NCI-H2196 (cell line): ENCODE measurements at regions not wholly inside any gene's neighbourhood (a gene's known extent, or its start where the extent isn't known, plus 50 kb on each side); places are given as distances from the start of the nearest gene placed in this dataset.

Experiments
- DNase-seq: peaks from one replicate; lab custom pipeline; 2025; ENCODE audit not compliant: unreplicated experiment; lab: John Stamatoyannopoulos, UW

DNA sequence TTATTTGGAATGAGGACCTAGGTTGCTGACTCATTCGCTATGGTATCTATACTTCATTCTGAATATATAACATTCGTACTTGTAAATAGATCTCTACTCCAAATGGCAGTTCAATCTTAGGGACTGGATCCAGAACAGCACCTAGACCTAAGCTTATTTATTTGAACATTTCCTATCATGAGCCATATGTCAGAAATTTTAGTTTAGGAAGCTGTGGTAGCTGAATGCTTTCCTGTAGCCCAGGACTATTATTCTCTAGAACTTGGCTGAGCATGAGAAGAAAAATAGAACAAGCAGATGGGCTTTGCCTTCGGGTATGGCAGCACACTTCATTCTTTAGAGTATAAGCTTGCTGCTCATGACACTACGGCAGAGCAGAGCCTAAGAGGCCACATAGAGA is 1114.4 kb upstream of the B3GALT2 start:
- no peak for DNase-seq

DNA sequence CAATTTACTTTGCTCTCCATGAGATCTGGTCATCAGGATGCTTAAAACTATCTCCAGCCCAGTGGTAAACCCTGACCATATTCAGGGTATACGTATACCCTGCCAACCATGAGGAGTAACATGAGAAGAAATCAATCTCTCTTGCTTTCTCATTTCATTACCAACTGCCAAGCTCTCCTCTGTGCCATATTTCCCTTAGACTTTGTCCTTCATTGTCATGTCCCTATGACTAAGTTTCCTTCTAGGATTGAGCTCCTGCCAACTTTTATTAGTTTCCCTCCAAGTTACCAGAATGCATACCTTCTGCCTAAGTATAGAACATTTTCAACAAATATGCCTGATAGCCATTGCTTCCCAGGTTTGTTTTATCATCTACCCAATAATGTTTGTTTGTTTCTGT is 1113.9 kb upstream of the B3GALT2 start:
- DNase-seq, result no peak

DNA sequence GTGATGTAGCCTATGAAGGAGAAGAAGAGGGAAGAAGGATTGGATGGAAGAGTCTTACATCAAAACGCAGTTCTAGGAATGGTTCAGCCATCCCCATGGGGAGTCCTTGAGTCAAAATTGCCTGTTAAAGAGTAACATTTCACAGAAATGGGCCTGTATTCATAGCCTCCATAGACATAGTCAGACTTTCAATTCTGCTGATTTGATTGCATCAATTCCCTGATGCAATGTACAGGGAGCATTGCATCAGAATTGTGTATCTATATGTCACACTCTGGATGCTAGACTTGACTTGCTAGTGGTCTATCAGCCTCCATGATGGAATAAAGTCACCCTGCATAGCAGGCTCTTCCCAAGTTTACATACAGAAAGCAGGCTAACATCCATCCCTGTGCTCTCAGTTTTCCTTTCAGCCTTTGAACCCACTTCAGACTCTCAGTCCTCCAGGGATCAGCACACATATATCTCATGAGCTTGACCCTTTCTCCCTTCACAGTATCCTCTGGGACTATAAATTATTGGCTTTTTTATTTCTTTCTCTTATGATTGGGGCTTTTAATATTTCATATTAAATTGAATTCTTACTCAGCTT is 1111.7 kb upstream of the B3GALT2 start:
- no peak for DNase-seq

DNA sequence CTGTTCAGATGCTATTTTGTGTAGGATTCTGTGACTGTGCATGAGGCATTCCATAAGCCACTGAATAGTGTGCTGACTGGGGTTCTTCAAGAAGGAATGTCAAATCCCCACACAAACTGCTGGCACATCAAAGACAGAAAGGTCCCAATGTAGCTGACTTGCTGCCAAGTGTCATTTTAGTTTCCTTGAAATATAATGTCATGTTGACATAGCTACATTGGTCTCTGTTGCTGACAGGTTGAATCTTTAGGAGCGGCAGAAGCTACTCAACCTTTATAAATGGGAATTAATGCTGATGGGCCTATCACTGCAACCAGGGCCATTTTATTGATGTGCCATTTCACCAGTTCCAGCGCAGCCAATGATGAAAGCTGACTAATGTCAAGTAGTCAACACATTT is 1110.7 kb upstream of the B3GALT2 start:
- no peak for DNase-seq

DNA sequence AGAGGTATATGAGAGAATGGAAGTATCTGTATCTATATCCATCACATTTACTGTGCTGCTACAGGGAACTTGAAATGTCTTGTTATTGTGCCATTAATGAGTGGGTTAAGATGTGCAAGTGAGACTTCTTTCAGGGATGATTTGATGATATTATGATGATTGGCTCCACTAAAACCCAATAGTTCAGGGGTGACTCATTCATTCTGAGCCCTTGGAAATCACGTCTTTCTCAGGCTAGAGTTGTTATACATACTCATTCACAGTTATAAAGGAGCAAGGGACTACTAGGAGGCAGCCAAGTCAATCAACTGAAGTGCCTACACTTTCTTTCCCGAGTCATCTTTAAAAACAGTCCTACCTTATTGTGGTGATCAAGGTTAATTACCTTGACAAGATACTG is 1109.8 kb upstream of the B3GALT2 start:
- DNase-seq, result no peak

DNA sequence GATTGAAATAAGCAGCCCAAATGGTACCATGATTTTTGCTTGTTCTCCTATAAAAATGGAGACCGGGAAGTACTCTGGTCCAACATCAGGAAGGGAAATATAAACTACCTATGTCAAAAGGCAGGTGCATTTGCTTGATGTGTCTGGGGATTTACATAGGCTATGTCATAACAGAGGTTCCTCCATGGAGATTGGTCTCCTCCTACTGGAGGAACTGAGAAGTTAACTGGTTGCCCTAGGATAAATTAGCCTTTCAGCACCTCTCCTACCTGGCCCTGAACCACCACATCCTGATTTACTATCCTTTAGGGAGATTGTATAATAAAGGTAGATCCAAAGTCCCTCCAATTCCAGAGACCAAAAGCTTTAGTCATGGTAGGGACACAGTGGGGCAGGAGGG is 1109.3 kb upstream of the B3GALT2 start:
- no peak for DNase-seq

DNA sequence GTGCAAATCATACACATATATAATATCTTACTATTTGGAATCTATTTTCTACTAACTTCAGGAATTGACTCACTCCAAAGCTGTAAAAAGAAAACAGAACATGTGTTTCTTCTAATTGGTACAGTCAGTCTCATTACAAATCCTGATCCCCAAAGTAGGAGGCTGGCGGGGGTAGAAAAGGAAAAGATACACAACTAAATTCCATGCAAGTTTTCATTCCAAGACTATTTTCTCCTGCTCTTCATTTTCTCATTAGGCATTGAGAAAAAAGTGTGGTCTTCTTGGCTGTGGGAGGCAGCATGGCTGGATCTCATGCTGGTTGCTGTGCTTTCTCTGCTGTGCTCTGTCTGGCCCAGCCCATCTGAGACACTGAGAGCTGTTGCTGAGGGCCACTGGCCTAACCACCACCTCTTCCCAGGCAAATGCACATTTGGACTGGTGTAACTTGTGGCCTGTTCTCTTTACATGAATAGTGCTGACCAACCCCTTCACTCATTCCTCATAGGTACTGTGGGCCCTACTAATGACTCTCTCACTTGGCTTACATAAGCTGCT is 1107.5 kb upstream of the B3GALT2 start:
- no peak for DNase-seq

DNA sequence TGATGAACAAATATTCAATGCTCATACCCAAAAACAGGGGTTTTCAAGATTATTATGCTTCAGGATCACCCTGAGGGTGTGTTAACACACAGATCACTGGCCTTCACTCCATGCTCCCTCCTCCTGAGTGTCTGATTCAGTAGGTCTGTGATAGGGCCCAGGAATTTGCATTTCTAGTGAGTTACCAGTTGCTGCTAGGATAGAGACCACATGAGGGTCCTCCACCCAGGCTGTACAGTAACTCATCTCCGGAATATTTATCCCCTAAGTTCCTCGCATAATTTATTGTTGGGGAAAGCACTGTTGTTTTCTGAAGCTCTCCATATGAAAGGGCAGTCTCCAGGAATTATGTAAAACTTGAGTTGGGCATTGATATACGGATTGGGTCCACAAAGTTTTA is 1106.6 kb upstream of the B3GALT2 start:
- DNase-seq, result no peak

DNA sequence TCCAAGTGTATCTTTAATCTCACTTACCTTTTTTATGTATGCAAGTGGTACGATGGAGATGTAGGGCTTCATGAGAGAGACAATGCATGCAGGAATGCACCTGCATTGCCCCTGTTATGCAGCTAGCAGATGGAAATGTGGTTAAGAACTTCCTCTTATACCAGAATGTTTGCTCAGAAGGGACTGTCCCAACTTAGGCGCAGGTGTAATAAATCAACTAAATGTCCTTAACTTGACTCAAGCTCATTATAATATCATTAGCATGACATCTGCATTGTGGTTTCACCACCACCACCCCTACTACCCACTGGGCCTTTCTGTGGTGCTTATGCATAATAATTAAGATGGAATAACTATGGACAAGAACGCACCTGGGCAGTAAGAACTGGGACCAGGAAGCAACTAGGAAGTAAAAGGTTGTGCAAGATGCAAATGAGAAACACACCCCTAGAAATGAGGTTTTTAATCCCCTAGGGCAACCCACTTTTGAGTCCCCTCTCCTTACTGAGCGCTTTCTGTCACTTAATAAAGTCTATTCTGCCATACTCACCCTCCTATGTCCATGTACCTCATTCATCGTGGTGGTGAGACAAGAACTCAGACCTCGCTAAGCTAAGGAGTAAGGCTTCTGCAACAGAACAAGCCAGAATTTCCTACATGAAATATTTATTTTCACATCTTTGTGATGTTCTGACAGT is 1103.3 kb upstream of the B3GALT2 start:
- DNase-seq, result no peak

DNA sequence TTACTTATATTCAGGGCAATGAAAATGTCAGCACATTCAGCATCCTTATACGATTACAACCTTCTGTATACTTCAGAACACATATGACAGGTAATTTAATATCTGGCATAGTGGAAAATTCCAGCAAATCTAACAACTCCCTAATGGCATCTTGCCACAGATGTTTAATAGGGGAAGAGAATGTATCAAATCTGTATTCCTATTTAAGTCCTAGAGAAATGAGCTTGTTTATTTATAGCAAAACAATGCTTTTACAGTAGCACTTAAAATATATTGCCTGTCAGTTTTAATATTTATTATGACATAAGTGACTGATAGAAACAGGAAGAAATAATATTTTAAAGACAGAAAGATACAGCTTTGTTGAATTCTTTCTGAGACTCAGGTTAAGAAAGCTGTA is 1101.8 kb upstream of the B3GALT2 start:
- no peak for DNase-seq

DNA sequence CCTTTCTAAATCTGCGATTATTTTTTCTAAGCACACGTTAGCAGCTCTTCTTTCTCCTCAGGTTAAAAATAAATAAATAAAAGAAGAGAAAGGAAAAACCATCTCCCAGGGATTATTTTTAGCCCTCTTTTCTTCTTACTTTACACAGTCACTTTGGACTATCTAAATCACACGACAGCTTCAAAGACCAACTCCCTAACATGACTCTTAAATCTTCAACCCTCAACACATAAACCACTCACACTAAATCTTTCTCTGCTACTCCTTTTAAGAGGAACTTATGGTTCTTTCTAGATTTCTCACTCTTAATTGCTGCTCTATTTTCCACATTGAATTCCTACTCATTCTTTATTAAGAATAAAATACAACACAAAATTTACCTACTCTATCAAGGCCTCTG is 1095.0 kb upstream of the B3GALT2 start:
- no peak for DNase-seq

DNA sequence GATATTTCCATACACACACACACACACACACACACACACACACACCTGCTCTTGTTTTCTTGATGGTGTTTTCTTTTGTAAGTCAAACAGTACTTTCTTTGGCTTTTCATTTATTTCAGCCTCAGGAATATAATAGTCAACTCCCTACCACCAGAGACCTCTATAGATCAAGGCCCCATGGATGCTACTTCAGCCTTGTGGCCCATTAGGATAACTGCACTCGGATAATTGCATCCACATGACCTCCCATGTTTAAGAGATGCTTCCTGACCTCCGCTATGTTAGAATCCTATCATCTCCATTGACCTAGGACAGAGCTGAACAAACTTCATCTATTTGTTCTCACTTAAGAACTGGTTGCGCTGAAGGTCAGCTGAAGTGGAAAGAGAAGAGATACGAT is 1094.0 kb upstream of the B3GALT2 start:
- no peak for DNase-seq

DNA sequence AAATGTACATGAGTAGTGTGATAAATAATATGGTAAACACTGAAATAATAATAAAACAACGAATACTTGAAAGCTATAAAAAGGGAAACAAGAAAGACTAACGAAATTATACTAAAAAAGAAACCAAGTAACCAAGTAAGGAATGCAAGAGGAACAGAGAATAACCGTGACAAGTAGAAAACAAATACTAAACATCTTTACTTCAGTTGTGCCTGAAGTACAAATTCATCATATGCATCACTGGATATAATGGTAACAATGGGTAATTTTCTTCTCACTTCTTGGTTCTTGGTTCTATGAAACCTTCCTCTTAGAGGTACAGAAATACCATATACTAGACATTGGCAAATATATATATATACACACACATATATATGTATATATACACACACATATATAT is 1093.6 kb upstream of the B3GALT2 start:
- DNase-seq, result no peak

DNA sequence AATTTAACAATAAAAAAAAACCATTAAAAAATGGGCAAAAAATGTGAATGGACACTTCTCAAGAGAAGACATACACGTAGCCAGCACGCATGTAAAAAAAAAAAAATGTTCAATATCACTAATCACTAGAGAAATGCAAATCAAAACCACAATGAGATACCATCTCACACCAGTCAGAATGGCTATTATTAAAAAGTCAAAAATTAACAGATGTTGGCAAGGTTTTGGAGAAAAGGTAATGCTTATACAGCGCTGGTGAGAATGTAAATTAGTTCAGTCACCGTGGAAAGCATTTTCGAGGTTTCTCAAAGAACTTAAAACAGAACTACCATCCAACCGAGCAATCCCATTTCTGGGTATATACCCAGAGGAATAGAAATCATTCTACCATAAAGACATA is 1091.5 kb upstream of the B3GALT2 start:
- DNase-seq, result no peak

DNA sequence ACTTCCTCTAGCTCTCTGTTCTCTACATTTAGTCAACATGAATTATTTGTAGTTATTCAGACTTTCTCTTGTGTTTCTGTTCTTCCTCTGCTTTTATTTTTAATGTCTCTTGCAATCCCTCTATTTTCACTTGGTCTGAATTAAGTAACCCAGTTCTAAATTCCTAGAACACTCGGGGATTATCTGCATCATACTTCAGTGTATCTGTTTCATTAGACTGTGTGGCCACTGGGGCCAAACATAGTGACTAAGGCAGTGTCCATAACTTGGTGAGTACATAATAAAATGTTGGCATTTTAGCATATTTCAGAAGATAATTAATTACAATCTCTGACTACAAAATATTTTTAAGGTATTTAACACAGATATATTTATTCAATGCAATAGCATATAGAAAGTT is 1087.2 kb upstream of the B3GALT2 start:
- DNase-seq, result no peak

DNA sequence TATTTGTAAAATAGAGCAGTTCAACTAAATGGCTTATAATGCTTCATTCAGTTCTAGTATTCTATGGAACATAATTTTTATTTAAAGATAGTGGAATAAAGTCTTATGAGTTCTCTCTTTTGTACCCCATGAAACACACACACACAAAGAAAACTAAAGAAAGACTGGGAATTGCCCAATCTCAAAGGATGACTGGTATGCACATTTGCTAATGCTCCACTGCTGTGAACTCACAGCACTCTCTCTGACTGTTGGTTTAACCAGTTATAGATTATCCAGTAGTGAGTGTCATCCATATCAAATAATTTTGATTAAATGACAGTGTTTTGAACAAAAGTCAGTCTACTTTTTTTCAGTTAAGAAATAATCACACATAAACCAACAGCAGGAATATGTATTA is 1082.4 kb upstream of the B3GALT2 start:
- no peak for DNase-seq

DNA sequence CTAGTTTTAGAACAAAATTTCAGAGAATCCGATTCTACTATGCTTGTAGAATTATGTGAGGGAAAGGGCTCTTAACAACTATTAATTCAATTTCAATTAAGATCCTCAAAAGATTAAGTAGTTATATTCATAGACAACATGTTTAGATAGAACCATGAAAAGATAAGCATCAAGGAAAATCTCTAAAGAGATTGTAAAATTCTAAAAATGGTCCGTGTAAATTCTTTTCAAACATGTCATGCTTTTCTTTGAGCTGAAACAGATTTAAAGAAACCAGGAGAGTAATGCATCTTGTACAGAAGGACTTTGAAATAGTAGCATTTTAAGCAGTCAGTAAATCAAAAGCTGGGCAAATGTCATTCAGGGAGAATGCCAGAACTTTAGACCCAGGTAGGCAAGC is 1080.6 kb upstream of the B3GALT2 start:
- no peak for DNase-seq

DNA sequence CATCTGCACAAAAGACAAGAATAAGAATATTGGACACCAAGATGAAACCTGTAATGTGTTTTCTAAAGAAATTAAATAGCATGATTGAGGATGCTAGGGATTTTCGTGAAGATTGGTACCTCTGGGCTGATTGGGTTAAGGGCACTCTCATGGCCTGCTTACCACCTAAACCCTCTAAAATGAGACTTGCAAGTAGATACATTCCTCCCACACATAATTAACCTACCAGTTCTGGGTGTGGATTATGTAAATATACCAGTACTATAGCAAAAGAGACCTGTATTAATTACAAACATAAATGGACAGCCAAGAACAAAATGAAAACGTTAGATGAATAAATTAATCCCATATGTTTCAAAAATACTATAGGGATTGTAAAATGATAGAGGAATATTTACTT is 1069.6 kb upstream of the B3GALT2 start:
- DNase-seq, result no peak

DNA sequence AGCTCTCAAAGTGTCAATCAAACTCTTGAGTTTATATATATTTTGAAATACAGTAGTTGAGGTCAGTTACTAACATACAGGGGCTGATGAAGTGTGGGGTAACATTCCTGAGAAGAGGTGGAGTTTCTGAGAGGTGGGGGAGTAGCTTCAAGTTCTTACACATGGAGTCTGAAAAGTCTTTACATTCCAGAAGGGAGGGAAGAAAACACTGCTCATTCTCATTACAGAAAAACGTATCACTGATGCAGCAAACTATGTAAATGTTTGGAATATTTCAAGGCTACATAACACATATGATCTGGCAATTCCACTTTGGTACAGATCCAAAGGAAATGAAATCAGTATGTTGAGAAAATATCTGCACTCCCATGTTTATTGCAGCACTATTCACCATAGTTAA is 1065.8 kb upstream of the B3GALT2 start:
- DNase-seq, result no peak

DNA sequence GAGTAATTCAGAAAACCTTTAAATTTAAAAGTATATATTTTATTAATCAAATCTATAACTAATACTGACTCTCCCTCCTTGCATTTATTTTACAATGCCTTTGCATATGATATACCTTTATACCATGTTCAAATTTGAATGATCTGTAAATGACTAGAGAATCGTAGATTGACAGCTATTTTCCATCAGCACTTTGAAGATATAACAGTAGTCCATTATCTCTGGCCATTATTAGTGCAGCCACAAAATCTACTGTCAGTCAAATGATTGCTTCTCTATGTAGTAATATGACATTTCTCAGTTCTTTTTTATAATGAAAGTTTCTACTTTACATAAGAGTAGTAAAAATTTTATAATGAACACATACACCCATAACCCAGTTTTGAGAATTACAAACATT is 1054.8 kb upstream of the B3GALT2 start:
- no peak for DNase-seq

DNA sequence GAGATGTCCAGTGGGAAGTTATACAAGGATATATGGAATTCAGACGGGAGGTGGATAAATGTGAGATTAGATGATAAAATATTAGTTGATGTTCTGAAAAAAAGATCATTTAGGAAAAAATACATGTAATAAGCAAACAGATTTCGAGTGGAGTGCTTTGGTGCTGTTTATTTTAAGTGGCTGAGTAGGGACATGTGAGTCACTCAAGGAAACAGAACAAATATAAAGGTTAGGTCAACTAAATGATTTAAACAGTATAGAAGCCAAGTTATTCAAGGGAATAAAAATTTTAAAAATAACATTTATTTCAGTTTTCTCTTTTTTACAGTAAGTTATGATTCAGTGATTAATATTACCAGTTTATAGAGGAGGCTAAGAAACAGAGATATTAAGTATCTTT is 1046.7 kb upstream of the B3GALT2 start:
- DNase-seq, result no peak

DNA sequence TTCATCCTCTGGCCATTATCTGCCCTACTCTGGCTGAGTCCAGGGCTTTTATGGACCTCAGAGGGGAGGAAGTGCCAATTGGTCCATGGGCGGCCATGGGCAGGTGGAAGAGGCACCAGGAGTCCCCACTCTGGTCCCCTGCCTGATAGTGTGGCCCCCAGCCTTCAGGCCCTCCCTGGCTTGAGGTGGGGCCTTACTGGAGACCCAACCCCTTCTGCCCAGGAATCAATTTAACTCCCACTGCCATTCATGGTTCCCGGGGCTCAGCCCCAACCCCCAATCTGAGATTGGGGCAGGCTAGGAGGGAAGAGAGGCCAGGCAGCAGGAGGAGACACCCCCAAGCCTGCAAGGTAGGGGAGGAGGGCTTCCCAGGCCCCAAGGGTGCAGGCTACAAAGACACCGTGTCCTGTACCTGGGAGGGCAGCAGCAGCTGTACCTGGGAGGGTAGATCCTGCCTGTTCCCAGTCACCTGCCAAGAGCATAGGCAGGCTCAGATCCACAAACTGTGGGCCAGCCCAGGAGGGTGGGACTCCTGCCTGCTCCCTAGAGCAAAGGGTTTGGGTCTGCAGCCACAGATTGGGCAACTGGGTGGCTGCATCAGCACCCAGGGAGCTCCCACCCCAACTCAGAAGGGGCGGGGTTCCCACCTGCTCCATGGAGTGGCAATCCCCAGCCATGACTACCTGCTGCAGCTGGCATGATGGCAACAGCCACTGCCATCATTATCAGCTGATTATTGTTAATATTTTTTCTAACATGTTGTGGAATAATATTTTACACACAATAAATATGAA is 1044.1 kb upstream of the B3GALT2 start:
- DNase-seq, result no peak
